ENCODE measurements at regions not wholly inside any gene's neighbourhood (a gene's known extent, or its start where the extent isn't known, plus 50 kb on each side); places are given as distances from the start of the nearest gene placed in this dataset.

DNA sequence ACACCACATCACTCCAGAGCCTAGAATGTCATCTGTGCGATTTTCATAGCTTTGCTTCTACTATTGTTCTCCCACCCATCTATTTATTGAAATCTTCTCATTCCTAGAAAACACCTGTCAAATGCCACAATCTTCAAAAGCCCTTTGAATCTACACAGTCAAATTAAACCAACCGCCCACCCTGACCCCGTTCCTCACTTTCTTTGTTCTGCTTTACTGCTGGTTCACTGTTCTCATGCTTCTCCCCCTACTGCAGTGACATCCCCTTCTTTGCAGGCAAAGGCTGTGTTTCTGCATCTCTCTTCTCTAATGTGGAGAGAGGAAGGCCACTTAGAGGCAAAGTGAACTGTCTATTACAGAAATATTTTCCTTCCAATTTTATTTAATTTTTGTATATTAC, 152.4 kb upstream of the NEBL start:
- H3K36me3 ChIP-seq (ENCODE audit: control insufficient read depth in 2 of 2, extremely low read depth in 1 of 2, insufficient read depth in 1 of 2, low read length in 1 of 2): no peaks in the 10 kb centered on the region
- H3K4me3 Mint-ChIP-seq: no peak overlapping the region

GRCh38 chr10:21048068-21048467, 151.0 kb upstream of the NEBL start:
- Histone ChIP-seq H3K36me3 (ENCODE audit: control insufficient read depth in 2 of 2, extremely low read depth in 1 of 2, insufficient read depth in 1 of 2, low read length in 1 of 2) (no peaks in the 10 kb centered on the region), H3K27ac (ENCODE audit: low read length) (no peak overlapping the region), H3K27me3 (replicated peaks in 1 of 2; ENCODE audit: control insufficient read depth in 2 of 2, extremely low read depth in 1 of 2, insufficient read depth in 2 of 2, low read length in 1 of 2) (no peaks in the 10 kb centered on the region), H3K4me3 (ENCODE audit: control insufficient read depth in 1 of 2, extremely low read depth in 1 of 2, low read length in 1 of 2) (no peak overlapping the region), H3K9me3 (peaks cover 2% of the 10 kb centered on the region), H3K4me1 (ENCODE audit: control insufficient read depth in 1 of 2, extremely low read depth in 1 of 2, insufficient read depth in 2 of 2, low read length in 2 of 2) (no peaks in the 10 kb centered on the region)
- Mint-ChIP-seq H3K36me3 (no peaks in the 10 kb centered on the region), H3K27me3 (peaks cover 0 to 5% of the 10 kb centered on the region in 2 donors), H3K9me3 (peaks cover 5 to 11% (median 5%) of the 10 kb centered on the region in 3 donors), H3K27ac (no peak overlapping the region), H3K4me3 (no peak overlapping the region), H3K4me1 (peaks cover 0 to 6% (median 5%) of the 10 kb centered on the region in 3 donors)
- POLR2A ChIA-PET: no interaction called here
- no peak for ATAC-seq (replicated peaks in 1 of 4)
- CTCF ChIA-PET: no interaction called here
- DNase-seq: no peak
- 100% methylated on average over 1 of the region's 6 CpGs for WGBS (ENCODE audit: insufficient coverage)

More for the DNA sequence above, 152.4 kb upstream of the NEBL start:
- Mint-ChIP-seq H3K36me3 (no peaks in the 10 kb centered on the region), H3K27me3 (peaks cover 0 to 5% of the 10 kb centered on the region in 2 donors), H3K27ac (no peak overlapping the region), H3K9me3 (peaks cover 5 to 11% (median 5%) of the 10 kb centered on the region in 3 donors), H3K4me1 (peaks cover 0 to 6% (median 5%) of the 10 kb centered on the region in 3 donors)
- CTCF ChIA-PET: no interaction called here
- H3K27me3 ChIP-seq (replicated peaks in 1 of 2; ENCODE audit: control insufficient read depth in 2 of 2, extremely low read depth in 1 of 2, insufficient read depth in 2 of 2, low read length in 1 of 2): no peaks in the 10 kb centered on the region
- 67% methylated on average over 1 of the region's 3 CpGs for WGBS (ENCODE audit: insufficient coverage)
- no peak for ATAC-seq (replicated peaks in 1 of 4)
- no peak for DNase-seq
- H3K4me3 ChIP-seq (ENCODE audit: control insufficient read depth in 1 of 2, extremely low read depth in 1 of 2, low read length in 1 of 2): no peak overlapping the region
- peaks cover 0 to 2% of the 10 kb centered on the region in 2 experiments for H3K4me1 ChIP-seq (ENCODE audit: control insufficient read depth in 1 of 2, extremely low read depth in 1 of 2, insufficient read depth in 2 of 2, low read length in 2 of 2)
- POLR2A ChIA-PET: no interaction called here
- peaks cover 2% of the 10 kb centered on the region for H3K9me3 ChIP-seq
- H3K27ac ChIP-seq (ENCODE audit: low read length): no peak overlapping the region

- Histone ChIP-seq H3K27me3 (replicated peaks in 1 of 2; ENCODE audit: control insufficient read depth in 2 of 2, extremely low read depth in 1 of 2, insufficient read depth in 2 of 2, low read length in 1 of 2) (no peaks in the 10 kb centered on the region), H3K4me3 (ENCODE audit: control insufficient read depth in 1 of 2, extremely low read depth in 1 of 2, low read length in 1 of 2) (no peak overlapping the region), H3K27ac (ENCODE audit: low read length) (no peak overlapping the region), H3K9me3 (peaks cover 2% of the 10 kb centered on the region), H3K36me3 (ENCODE audit: control insufficient read depth in 2 of 2, extremely low read depth in 1 of 2, insufficient read depth in 1 of 2, low read length in 1 of 2) (no peaks in the 10 kb centered on the region), H3K4me1 (ENCODE audit: control insufficient read depth in 1 of 2, extremely low read depth in 1 of 2, insufficient read depth in 2 of 2, low read length in 2 of 2) (no peaks in the 10 kb centered on the region)
- ChIA-PET POLR2A (no interaction called here), CTCF (no interaction called here)
- Mint-ChIP-seq H3K27me3 (peaks cover 0 to 8% of the 10 kb centered on the region in 2 donors), H3K4me3 (no peak overlapping the region), H3K9me3 (peaks cover 5 to 11% (median 5%) of the 10 kb centered on the region in 3 donors), H3K27ac (no peak overlapping the region), H3K36me3 (no peaks in the 10 kb centered on the region), H3K4me1 (peaks cover 0 to 6% (median 5%) of the 10 kb centered on the region in 3 donors)
- no peak for DNase-seq
- no CpG with 5 or more reads among the region's 3 CpGs for WGBS (ENCODE audit: insufficient coverage)
- ATAC-seq (replicated peaks in 1 of 4): no peak
Measured at GRCh38 chr10:21047511-21047910, 150.4 kb upstream of the NEBL start.

DNA sequence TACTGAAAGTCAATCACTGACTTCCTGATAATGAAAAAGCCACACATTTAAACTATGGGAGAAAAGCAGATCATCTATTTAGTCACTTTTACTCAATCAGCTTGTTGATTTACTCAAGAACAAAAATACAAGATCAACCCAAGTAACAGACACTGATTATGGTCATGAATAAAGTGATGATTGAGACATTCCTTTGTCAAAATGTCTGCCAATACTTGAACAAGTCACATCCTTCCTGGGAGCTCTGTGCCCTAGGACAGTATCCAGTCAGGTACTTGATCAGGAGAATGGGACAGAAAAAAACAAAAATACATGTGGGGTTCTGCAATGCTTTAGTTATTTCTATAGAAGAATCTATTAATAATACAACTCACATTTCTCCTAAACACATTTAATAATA, 150.0 kb upstream of the NEBL start:
- DNase-seq: no peak
- Histone ChIP-seq H3K27ac (ENCODE audit: low read length) (no peak overlapping the region), H3K4me1 (ENCODE audit: control insufficient read depth in 1 of 2, extremely low read depth in 1 of 2, insufficient read depth in 2 of 2, low read length in 2 of 2) (no peaks in the 10 kb centered on the region), H3K9me3 (peaks cover 2% of the 10 kb centered on the region), H3K27me3 (replicated peaks in 1 of 2; ENCODE audit: control insufficient read depth in 2 of 2, extremely low read depth in 1 of 2, insufficient read depth in 2 of 2, low read length in 1 of 2) (no peaks in the 10 kb centered on the region), H3K36me3 (ENCODE audit: control insufficient read depth in 2 of 2, extremely low read depth in 1 of 2, insufficient read depth in 1 of 2, low read length in 1 of 2) (no peaks in the 10 kb centered on the region), H3K4me3 (ENCODE audit: control insufficient read depth in 1 of 2, extremely low read depth in 1 of 2, low read length in 1 of 2) (no peak overlapping the region)
- no peak overlapping the region for H3K4me3 Mint-ChIP-seq
- ChIA-PET POLR2A (no interaction called here), CTCF (no interaction called here)
- H3K27ac Mint-ChIP-seq: no peak overlapping the region
- ATAC-seq (replicated peaks in 1 of 4): no peak
- H3K36me3 Mint-ChIP-seq: no peaks in the 10 kb centered on the region
- H3K4me1 Mint-ChIP-seq: peaks cover 0 to 6% (median 5%) of the 10 kb centered on the region in 3 donors
- H3K9me3 Mint-ChIP-seq: peaks cover 5 to 11% (median 5%) of the 10 kb centered on the region in 3 donors
- H3K27me3 Mint-ChIP-seq: peaks cover 0 to 10% of the 10 kb centered on the region in 2 donors

- Mint-ChIP-seq H3K36me3 (no peaks in the 10 kb centered on the region), H3K27ac (no peak overlapping the region), H3K27me3 (peaks cover 0 to 17% of the 10 kb centered on the region in 2 donors), H3K4me3 (no peak overlapping the region), H3K4me1 (no peaks in the 10 kb centered on the region), H3K9me3 (peaks cover 0 to 4% (median 2%) of the 10 kb centered on the region in 3 donors)
- 87% methylated on average over 3 of the region's 4 CpGs for WGBS (ENCODE audit: insufficient coverage)
- no peak overlapping the region for H3K27ac ChIP-seq (ENCODE audit: low read length)
- ATAC-seq (replicated peaks in 1 of 4): no peak
- H3K9me3 ChIP-seq: no peaks in the 10 kb centered on the region
- H3K27me3 ChIP-seq (replicated peaks in 1 of 2; ENCODE audit: control insufficient read depth in 2 of 2, extremely low read depth in 1 of 2, insufficient read depth in 2 of 2, low read length in 1 of 2): no peaks in the 10 kb centered on the region
- no peaks in the 10 kb centered on the region for H3K36me3 ChIP-seq (ENCODE audit: control insufficient read depth in 2 of 2, extremely low read depth in 1 of 2, insufficient read depth in 1 of 2, low read length in 1 of 2)
- ChIA-PET POLR2A (no interaction called here), CTCF (no interaction called here)
- DNase-seq: no peak
- no peak overlapping the region for H3K4me3 ChIP-seq (ENCODE audit: control insufficient read depth in 1 of 2, extremely low read depth in 1 of 2, low read length in 1 of 2)
- no peaks in the 10 kb centered on the region for H3K4me1 ChIP-seq (ENCODE audit: control insufficient read depth in 1 of 2, extremely low read depth in 1 of 2, insufficient read depth in 2 of 2, low read length in 2 of 2)
Measured at GRCh38 chr10:21043044-21043443, 145.9 kb upstream of the NEBL start.

DNA sequence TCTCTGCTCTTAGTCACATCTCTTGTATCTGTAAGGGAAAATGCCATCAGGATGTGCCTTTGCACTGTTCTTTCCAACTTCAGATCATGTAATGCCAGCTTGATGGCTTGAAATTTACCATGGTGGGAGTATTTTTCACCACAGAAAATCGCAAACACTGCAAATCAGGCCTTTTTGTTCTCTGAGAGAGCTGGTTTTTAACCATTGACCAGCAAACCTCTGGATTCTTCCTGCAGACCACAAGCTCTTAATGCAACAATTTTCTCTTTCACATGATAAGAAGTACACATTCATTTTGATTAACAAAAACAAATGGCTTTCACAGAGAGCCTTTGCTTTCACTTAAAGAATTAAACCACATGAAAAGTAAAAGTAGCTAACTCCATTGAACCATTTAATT, 145.4 kb upstream of the NEBL start:
- ATAC-seq (replicated peaks in 1 of 4) (no peak), DNase-seq (no peak)
- Histone ChIP-seq H3K4me3 (ENCODE audit: control insufficient read depth in 1 of 2, extremely low read depth in 1 of 2, low read length in 1 of 2) (no peak overlapping the region), H3K9me3 (no peaks in the 10 kb centered on the region), H3K4me1 (ENCODE audit: control insufficient read depth in 1 of 2, extremely low read depth in 1 of 2, insufficient read depth in 2 of 2, low read length in 2 of 2) (no peaks in the 10 kb centered on the region), H3K36me3 (ENCODE audit: control insufficient read depth in 2 of 2, extremely low read depth in 1 of 2, insufficient read depth in 1 of 2, low read length in 1 of 2) (no peaks in the 10 kb centered on the region), H3K27me3 (replicated peaks in 1 of 2; ENCODE audit: control insufficient read depth in 2 of 2, extremely low read depth in 1 of 2, insufficient read depth in 2 of 2, low read length in 1 of 2) (no peaks in the 10 kb centered on the region), H3K27ac (ENCODE audit: low read length) (no peak overlapping the region)
- WGBS (ENCODE audit: insufficient coverage): no CpG with 5 or more reads among the region's 1 CpG
- H3K27me3 Mint-ChIP-seq: peaks cover 0 to 17% of the 10 kb centered on the region in 2 donors
- CTCF ChIA-PET: interaction anchor here in 1 of 2 donors (0.5 kb wide), 1 partner anchor 420 kb away, joined by 3 read pairs; no protein-coding TSS in a partner anchor
- H3K27ac Mint-ChIP-seq: no peak overlapping the region
- H3K9me3 Mint-ChIP-seq: peaks cover 2 to 4% (median 2%) of the 10 kb centered on the region in 3 donors
- no peak overlapping the region for H3K4me3 Mint-ChIP-seq
- H3K36me3 Mint-ChIP-seq: no peaks in the 10 kb centered on the region
- POLR2A ChIA-PET: no interaction called here
- H3K4me1 Mint-ChIP-seq: no peaks in the 10 kb centered on the region

Measured in T-cell (primary cell).